ENCODE measurements at regions not wholly inside any gene's neighbourhood (a gene's known extent, or its start where the extent isn't known, plus 50 kb on each side); places are given as distances from the start of the nearest gene placed in this dataset.
"Not testable (repeated sequence)": the region's sequence is repeated elsewhere in the genome, so short reads cannot be mapped to it uniquely, and the experiment has no call there.

DNA sequence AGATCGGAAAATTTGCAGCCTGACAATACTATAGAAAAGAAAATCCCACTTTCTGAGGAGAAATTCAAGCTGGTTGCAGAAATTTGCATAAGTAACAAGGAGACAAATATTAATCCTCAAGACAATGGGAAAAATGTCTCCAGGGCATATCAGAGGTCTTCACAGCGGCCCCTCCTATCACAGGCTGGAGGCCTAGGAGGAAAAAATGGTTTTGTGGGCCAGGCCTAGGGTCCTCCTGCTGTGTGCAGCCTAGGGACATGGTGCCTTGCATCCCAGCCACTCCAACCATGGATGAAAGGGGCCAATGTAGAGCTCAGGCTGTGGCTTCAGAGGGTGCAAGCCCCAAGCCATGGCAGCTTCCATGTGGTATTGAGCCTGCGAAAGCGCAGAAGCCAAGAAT is 138.5 kb upstream of the MAN2A1 start:
- TF ChIP-seq POLR2A, EP300 (IDR thresholded peaks at IDR 0.05): not testable (repeated sequence)
